ENCODE measurements at regions not wholly inside any gene's neighbourhood (a gene's known extent, or its start where the extent isn't known, plus 50 kb on each side); places are given as distances from the start of the nearest gene placed in this dataset.

DNA sequence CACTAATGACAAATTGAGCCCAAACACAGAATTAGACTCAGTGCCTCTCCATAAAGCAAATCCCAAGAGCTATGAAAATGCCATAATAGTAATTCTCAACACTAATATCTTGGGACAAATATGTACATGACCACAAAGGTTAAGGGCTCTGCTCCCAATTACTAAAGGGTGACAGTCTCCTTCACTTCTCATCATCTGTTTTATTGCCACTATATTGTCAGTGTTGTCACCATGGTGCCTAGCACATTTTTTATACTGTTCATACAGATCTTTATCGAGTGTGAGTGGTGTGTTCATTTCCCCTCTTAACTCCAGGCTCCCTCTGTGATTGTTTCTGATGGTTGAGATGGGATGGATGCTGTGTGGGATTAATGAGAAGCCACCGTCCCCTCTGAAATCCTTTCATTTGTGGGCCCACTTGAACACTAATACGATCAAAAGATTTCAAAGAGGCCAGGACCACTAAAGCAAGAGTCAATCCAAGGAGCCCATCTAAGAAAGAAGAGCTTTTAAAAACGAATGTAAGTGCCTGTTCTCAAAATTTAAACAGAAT, 277.7 kb downstream of the GXYLT1 start:
- DNase-seq, result no peak

- DNase-seq, result peak; percentile 1
Observed at GRCh38 chr12:41856228-41856627, 288.4 kb downstream of the GXYLT1 start.

DNA sequence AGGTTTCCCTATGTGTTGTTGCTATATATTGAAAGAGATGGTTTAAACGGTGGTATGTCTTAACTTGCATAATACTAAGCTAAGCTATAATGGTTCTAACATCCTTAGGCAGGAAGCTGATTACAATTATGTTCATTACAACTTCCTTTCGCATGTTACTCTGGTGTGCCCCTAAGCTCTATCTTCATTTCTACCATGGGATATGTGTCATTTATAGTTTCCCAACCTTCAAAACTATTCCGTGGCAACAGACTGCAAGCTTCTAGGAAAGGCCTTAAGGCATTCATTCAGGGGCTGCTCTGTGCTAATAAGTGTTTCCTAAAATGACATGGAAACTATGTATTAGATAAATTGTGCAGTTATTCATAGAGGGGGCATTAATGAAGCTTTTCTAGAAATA, 294.6 kb downstream of the GXYLT1 start:
- no peak for DNase-seq

DNA sequence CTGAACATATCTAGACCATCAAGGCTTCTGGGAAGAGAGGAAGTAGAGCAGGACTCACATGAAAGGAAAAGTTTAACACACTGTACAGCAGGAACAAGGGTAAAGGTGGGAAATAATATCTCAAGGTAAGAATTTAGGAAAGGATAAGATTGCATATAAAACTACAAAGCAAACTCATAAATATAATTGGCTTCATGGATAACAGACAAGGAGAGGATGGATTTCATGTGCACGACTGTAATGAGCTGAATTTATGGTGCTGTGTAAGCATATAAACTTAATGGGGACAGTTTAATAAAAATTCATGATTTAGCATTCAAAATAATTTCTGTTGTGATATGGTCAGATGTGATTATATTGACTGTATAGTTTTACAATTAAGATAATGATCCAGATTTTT, 298.0 kb downstream of the GXYLT1 start:
- DNase-seq, result no peak

DNA sequence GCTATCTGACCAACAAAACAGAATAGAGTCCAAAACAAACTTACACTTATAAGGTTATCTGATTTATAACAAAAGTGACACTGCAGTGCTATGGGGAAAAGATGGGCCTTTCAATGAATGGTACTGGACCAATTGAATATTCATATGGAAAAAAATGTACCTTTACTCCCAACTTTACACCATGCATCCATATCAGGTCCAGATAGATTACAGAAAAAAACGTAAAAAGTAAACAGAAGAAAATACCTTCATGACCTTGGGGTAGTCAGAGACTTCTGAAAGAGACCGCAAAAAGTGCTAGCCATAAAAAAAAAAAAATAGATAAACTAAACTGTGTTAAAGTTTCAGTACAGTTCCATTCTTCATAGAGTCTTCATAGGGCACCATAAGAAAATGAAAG, 308.3 kb downstream of the GXYLT1 start:
- DNase-seq, result no peak

DNA sequence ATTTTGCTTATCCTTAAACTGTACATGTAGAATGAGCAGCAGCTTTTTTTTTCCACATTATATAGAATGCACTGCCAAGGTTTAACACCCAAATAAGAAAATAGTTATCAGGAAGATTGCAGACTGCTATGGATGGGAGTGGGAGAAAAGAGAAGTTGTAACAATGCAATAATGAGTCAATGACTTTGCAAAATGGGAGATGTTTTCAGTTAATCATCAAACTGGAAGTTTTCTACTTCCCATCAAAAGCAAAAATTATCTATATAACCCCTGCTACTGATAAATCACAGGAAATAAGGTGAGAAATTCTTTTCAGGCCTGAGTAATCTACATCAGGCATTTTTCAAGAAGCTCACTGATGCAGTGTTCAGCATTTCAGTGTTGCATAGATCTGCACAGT, 309.1 kb downstream of the GXYLT1 start:
- DNase-seq, result no peak

- DNase-seq, result no peak
Observed at GRCh38 chr12:41819948-41820347, 324.7 kb downstream of the GXYLT1 start.

DNA sequence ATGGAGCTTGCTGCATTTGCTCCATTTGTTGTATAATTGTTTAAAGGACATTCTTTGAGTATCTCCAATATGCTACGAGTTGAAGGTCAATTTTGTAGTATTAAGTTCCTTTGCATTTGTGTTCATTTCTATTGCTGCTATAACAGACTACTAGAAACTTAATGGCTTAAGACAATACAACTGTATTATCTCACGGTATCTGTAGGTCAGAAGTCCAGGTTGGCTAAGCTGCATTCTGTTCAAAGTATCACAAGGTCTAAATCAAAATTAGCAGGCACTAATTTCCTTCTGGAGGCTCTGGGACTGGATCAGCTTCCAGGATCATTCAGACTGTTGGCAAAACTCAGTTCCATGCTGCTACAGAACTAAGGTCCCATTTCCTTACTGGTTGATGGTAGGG, 340.6 kb downstream of the GXYLT1 start:
- no peak for DNase-seq

DNA sequence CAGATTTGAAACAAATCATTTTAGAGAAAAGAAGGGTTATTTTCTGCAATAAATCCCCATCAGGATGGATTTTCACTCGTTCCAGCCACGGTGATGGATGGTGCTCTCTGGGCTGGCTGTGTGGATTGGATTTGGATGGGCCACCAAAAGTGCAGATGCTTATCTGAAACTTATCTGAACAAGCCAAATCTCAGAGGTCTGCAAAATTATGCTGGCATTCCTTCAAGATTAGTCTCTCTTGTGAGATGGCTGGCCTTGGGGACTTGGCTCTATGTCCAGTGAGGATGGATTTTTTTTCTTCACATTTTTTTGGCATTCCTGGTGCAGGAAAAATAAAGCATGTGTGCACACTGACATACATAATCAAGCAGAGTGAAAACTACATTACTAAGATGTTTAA, 341.9 kb downstream of the GXYLT1 start:
- no peak for DNase-seq

DNA sequence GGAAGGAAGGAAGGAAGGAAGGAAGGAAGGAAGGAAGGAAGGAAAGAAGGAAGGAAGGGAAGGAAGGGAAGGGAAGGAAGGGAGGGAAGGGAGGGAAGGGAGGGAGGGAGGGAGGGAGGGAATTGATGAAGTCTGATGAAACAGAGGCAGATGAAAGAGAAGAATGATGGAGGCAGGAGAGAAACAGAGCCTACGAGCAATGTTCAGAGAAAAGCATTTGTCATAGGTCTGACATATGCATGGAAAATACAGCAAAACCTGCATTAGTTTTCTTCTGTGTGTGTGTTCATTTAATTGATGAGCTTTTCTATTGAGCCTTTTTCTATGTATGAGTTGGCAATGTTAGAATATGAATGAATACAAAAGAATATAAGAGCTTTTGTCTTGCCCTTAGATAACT, 343.4 kb downstream of the GXYLT1 start:
- DNase-seq, result no peak

DNA sequence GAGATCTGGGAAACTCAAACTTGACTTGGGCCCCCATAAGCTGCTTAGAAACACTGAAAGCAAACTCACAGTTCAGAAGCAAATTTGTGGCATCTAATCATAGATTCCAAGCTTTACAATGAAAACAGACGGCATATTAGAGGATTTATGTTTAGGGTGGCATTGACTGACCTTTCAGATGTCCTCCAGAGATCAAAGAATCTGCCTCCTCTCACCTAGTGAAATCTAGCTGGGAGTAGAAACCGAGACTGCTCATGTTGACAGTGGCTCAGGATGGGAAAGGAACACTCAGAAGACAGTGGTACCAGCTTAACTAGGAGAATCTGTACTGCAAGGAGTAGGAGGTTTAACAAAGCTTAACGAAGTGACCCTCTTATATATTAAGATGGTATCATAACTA, 345.0 kb downstream of the GXYLT1 start:
- DNase-seq, result no peak

GRCh38 chr12:41795910-41796309, 348.8 kb downstream of the GXYLT1 start:
- DNase-seq, result no peak

GRCh38 chr12:41795051-41795600, 349.5 kb downstream of the GXYLT1 start:
- no peak for DNase-seq

- no peak for DNase-seq
Observed at GRCh38 chr12:41794336-41794735, 350.3 kb downstream of the GXYLT1 start.

DNA sequence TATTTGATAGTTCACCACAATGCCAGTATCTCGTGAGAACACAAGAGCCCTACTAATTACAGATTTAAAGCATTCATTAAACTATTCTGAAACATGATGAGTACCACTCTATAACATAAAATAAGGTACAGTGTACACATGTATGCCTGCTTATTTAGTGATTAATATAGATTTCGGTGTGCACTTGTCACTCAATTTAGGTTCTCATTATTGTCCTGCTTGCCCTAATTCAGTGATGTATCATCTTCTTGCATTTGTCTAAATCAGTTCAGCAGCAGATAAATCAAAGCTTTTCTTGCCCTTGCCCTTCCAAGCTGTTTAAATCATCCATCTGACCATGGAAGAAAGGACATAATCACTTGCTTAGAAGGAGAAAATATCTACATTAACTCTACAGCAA, 359.7 kb downstream of the GXYLT1 start:
- no peak for DNase-seq

DNA sequence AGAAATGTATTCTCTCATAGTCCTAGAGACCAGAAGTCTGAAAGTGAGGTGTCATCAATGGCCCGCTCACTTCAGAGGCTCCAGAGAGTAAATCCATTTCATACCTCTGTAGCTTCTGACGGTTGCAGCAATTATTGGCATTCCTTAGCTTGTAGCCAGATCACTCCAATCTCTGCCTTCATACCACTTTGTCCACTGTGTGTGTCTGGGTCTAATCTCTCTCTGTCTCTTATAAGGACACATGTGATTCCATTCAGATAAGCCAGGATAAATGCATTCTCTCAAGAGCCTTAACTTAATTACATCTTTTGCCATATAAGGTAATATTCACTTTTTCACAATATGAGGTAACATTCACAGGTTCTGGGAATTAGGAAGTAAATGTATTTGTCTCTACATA, 365.7 kb downstream of the GXYLT1 start:
- DNase-seq, result no peak

GRCh38 chr12:41777064-41777790, 367.4 kb downstream of the GXYLT1 start:
- DNase-seq, result no peak

- DNase-seq, result no peak
Observed at GRCh38 chr12:41772478-41772877, 372.2 kb downstream of the GXYLT1 start.

GRCh38 chr12:41769810-41770209, 374.9 kb downstream of the GXYLT1 start:
- DNase-seq, result no peak

DNA sequence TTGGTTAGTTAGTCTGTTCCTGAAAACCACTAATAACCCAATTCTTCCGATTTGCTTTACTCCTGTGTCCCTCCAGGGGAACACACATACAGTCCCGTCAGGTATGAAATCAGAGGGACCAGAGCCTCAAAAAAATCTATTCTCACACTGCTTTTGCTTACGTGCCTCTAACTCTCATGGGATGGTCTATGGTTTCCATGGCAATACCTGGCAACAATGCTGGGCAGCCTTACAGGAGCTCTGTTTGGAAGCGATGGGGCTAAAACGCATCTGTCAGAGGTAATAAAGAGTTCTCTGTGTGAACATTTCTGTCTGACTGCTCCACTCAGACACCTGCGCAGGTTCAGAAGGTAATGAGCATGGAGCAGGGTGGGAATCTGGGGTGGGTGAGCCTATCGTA, 376.2 kb downstream of the GXYLT1 start:
- no peak for DNase-seq

- DNase-seq, result no peak
Observed at GRCh38 chr12:41762691-41763090, 382.0 kb downstream of the GXYLT1 start.

GRCh38 chr12:41745593-41745992, 399.1 kb downstream of the GXYLT1 start:
- no peak for DNase-seq

DNA sequence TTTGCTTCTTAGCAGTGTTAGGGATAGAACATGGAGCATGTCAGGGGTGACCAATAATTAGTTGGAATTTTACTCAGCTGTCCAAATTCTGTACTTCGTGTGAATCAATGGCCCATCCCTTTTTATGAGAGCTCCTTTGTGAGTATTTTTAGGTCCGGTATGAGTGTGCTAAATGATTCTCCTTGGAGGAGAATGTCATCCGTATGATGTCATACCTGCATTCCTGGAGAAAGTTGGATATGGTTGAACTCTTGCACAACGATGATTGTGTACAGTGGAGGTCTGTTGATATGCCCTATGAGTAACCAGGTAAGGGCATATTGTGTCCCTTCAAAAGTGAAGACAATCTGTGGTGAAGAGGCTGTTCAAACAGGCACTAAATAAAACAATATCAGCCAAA, 400.8 kb downstream of the GXYLT1 start:
- DNase-seq, result no peak

DNA sequence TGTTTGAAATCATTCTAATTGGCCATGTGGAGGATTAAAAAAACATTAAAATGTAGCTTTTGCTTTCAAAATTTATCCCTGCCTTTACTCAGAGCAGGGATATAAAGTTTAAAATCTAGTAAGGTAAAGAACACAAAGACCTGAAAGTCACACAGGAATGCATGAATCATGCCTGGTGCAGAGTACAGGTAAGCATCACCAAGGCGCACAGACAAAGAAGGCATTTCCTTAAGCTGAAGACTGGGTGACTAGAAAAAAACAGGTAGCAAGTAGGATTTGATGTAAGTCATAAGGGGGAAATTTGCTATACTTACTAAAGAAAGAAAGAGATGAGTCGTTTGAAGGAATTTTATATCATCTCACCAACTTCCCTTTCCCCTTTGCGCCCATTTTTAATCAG, 405.6 kb downstream of the GXYLT1 start:
- DNase-seq, result no peak

DNA sequence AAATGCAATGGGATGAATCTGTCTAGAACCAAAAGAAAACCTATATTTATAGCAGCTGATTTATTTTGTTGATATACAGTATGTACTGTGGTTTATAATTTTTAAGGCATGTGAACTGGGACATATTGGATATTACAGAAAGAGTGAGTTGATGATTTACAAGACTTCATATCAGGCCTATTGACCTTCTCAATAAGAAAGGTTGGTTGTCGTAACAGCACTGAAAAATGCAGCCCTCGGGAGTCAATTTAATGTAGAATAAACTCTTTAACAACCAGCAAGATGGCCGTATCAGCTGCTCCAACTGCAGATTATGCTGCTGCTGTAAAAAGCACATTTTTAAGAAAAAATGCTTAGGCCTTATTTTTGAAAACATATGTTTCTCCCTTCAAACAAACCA, 407.3 kb downstream of the GXYLT1 start:
- DNase-seq, result no peak

Data from NCI-H510A (cell line).